SK-N-SH treated with all-trans-retinoic acid at 6 μM for 48 hours (cell line): ENCODE measurements at regions not wholly inside any gene's neighbourhood (a gene's known extent, or its start where the extent isn't known, plus 50 kb on each side); places are given as distances from the start of the nearest gene placed in this dataset.

Experiments used
- ATAC-seq: fragments of 200-7000 bp; cut with Tn5 transposase; 3 replicates; pipeline ENCODE4 v1.9.1; 2020; ENCODE audit warnings: mild to moderate bottlenecking, moderate library complexity
- BACH2 ChIP-seq: fragments of 250-450 bp; sonication (Bioruptor Pico); IDR thresholded peaks from 2 replicates; pipeline ENCODE4 v1.9.0; 2021; ENCODE audit warnings: mild to moderate bottlenecking, borderline replicate concordance
- CSDC2 ChIP-seq: fragments of 250-450 bp; sonication (Bioruptor Pico); IDR thresholded peaks from 2 replicates; pipeline ENCODE4 v1.5.0; 2020; ENCODE audit warnings: mild to moderate bottlenecking, moderate library complexity
- ESRRG ChIP-seq: fragments of 250-450 bp; sonication (Bioruptor Pico); IDR thresholded peaks from 2 replicates; pipeline ENCODE4 v1.6.1; 2021; ENCODE audit warnings: mild to moderate bottlenecking
- GLIS3 ChIP-seq: fragments of 250-450 bp; sonication (Bioruptor Pico); IDR thresholded peaks from 2 replicates; pipeline ENCODE4 v1.5.0; 2020; ENCODE audit warnings: mild to moderate bottlenecking, moderate library complexity
- ISL1 ChIP-seq: fragments of 250-450 bp; sonication (Bioruptor Pico); IDR thresholded peaks from 2 replicates; pipeline ENCODE4 v2.1.2; 2022; ENCODE audit warnings: mild to moderate bottlenecking, moderate library complexity
- OSR1 ChIP-seq: fragments of 250-450 bp; sonication (Bioruptor Pico); IDR thresholded peaks from 2 replicates; pipeline ENCODE4 v1.8.0; 2022; ENCODE audit warnings: moderate library complexity, mild to moderate bottlenecking, inconsistent platforms
- PPARA ChIP-seq: fragments of 250-450 bp; sonication (Bioruptor Pico); IDR thresholded peaks from 2 replicates; pipeline ENCODE4 v1.5.0; 2020; ENCODE audit warnings: mild to moderate bottlenecking, borderline replicate concordance
- RARB ChIP-seq: fragments of 250-450 bp; sonication (Bioruptor Pico); IDR thresholded peaks from 2 replicates; pipeline ENCODE4 v1.8.0; 2021; ENCODE audit warnings: mild to moderate bottlenecking, moderate library complexity
- SNAI2 ChIP-seq: fragments of 250-450 bp; sonication (Bioruptor Pico); IDR thresholded peaks from 2 replicates; pipeline ENCODE4 v1.5.0; 2020; ENCODE audit warnings: mild to moderate bottlenecking, moderate library complexity
- TCF4 ChIP-seq: fragments of 250-450 bp; sonication (Bioruptor Pico); IDR thresholded peaks from 2 replicates; pipeline ENCODE4 v1.8.0; 2021; ENCODE audit warnings: mild to moderate bottlenecking, moderate library complexity, borderline replicate concordance
- TOX ChIP-seq: fragments of 250-450 bp; sonication (Bioruptor Pico); IDR thresholded peaks from 2 replicates; pipeline ENCODE4 v1.8.0; 2021; ENCODE audit warnings: mild to moderate bottlenecking, moderate library complexity, borderline replicate concordance
- TSHZ2 ChIP-seq: fragments of 250-450 bp; sonication (Bioruptor Pico); IDR thresholded peaks from 2 replicates; pipeline ENCODE4 v1.5.0; 2020; ENCODE audit warnings: mild to moderate bottlenecking, moderate library complexity
- ZC3H10 ChIP-seq: fragments of 250-450 bp; sonication (Bioruptor Pico); IDR thresholded peaks from 2 replicates; pipeline ENCODE4 v1.5.1; 2021; ENCODE audit warnings: mild to moderate bottlenecking, moderate library complexity
- ZFP3 ChIP-seq: fragments of 250-450 bp; sonication (Bioruptor Pico); IDR thresholded peaks from 2 replicates; pipeline ENCODE4 v1.5.0; 2020; ENCODE audit warnings: mild to moderate bottlenecking, moderate library complexity
- ZFP30 ChIP-seq: fragments of 450-650 bp; formaldehyde crosslinking; IDR thresholded peaks from 2 replicates; pipeline ENCODE4 v1.5.0; 2022; ENCODE audit warnings: mild to moderate bottlenecking, moderate library complexity
- ZNF565 ChIP-seq: fragments of 450-650 bp; formaldehyde crosslinking; conservative IDR thresholded peaks from 2 replicates; pipeline ENCODE4 v1.5.0; 2020; ENCODE audit warnings: low read depth, mild to moderate bottlenecking, moderate library complexity
- ZNF8 ChIP-seq: fragments of 450-650 bp; formaldehyde crosslinking; IDR thresholded peaks from 2 replicates; pipeline ENCODE4 v1.5.0; 2020; ENCODE audit warnings: mild to moderate bottlenecking, moderate library complexity
- TF ChIP-seq, protein P1 (sequence below): fragments of 250-450 bp; sonication (Bioruptor Pico); IDR thresholded peaks from 2 replicates; pipeline ENCODE4 v1.8.0; 2021; ENCODE audit warnings: low read depth, mild to moderate bottlenecking, moderate library complexity, borderline replicate concordance
- TF ChIP-seq, protein P2 (sequence below): fragments of 250-450 bp; sonication (Bioruptor Pico); IDR thresholded peaks from 2 replicates; pipeline ENCODE4 v1.5.1; 2021; ENCODE audit warnings: mild to moderate bottlenecking, moderate library complexity
- TF ChIP-seq, protein P3 (sequence below): fragments of 250-450 bp; sonication (Bioruptor Pico); IDR thresholded peaks from 2 replicates; pipeline ENCODE4 v1.5.1; 2020; ENCODE audit warnings: low read depth, mild to moderate bottlenecking, moderate library complexity
- TF ChIP-seq, protein P4 (sequence below): fragments of 250-450 bp; sonication (Bioruptor Pico); IDR thresholded peaks from 2 replicates; pipeline ENCODE4 v1.8.0; 2020; ENCODE audit warnings: mild to moderate bottlenecking, moderate library complexity, borderline replicate concordance

- no peak for TF ChIP-seq GLIS3 (CRISPR knock-in tag)
- TF ChIP-seq ZNF8, result no peak
- TF ChIP-seq, all 23 proteins: peak for 0
These were observed 201.0 kb upstream of the RTL1 start (continued) for GRCh38 chr14:101104485-101104884.

DNA sequence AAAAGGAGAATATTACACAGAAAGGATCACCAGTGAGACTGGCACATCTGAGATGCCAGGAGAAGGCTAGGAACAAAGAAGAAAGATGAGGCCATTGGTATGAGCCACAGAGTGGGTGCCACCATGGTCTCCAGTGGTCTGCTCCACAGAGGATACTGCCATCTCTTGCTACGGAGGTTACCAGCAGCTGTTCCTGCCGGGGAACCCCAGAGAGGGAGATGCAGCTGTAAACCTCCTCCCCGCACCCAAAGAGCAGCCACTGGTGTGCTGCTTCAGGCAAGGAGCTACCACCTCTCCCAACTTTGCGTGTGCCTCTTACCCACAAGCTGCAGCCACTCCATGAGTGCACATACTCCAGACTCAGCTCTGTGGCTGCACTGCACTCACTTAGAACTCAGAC, 201.5 kb upstream of the RTL1 start:
- ATAC-seq, result no peak
- TF ChIP-seq TCF4 (CRISPR knock-in tag) (no peak), SNAI2 (CRISPR knock-in tag) (no peak), GLIS3 (CRISPR knock-in tag) (no peak), ZFP3 (CRISPR knock-in tag) (no peak), RARB (CRISPR knock-in tag) (no peak), TOX (CRISPR knock-in tag) (no peak), PPARA (no peak), BACH2 (CRISPR knock-in tag) (no peak), CSDC2 (CRISPR knock-in tag) (no peak), ISL1 (CRISPR knock-in tag) (no peak), ZNF565 (CRISPR knock-in tag) (no peak), OSR1 (CRISPR knock-in tag) (no peak), TSHZ2 (CRISPR knock-in tag) (no peak), ZFP30 (CRISPR knock-in tag) (no peak)
- TF ChIP-seq, protein P1, sequence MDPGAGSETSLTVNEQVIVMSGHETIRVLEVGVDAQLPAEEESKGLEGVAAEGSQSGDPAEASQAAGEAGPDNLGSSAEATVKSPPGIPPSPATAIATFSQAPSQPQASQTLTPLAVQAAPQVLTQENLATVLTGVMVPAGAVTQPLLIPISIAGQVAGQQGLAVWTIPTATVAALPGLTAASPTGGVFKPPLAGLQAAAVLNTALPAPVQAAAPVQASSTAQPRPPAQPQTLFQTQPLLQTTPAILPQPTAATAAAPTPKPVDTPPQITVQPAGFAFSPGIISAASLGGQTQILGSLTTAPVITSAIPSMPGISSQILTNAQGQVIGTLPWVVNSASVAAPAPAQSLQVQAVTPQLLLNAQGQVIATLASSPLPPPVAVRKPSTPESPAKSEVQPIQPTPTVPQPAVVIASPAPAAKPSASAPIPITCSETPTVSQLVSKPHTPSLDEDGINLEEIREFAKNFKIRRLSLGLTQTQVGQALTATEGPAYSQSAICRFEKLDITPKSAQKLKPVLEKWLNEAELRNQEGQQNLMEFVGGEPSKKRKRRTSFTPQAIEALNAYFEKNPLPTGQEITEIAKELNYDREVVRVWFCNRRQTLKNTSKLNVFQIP (CRISPR knock-in tag), result no peak
- TF ChIP-seq, protein P2, sequence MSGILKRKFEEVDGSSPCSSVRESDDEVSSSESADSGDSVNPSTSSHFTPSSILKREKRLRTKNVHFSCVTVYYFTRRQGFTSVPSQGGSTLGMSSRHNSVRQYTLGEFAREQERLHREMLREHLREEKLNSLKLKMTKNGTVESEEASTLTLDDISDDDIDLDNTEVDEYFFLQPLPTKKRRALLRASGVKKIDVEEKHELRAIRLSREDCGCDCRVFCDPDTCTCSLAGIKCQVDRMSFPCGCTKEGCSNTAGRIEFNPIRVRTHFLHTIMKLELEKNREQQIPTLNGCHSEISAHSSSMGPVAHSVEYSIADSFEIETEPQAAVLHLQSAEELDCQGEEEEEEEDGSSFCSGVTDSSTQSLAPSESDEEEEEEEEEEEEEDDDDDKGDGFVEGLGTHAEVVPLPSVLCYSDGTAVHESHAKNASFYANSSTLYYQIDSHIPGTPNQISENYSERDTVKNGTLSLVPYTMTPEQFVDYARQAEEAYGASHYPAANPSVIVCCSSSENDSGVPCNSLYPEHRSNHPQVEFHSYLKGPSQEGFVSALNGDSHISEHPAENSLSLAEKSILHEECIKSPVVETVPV (CRISPR knock-in tag), result no peak
- TF ChIP-seq, protein P3, sequence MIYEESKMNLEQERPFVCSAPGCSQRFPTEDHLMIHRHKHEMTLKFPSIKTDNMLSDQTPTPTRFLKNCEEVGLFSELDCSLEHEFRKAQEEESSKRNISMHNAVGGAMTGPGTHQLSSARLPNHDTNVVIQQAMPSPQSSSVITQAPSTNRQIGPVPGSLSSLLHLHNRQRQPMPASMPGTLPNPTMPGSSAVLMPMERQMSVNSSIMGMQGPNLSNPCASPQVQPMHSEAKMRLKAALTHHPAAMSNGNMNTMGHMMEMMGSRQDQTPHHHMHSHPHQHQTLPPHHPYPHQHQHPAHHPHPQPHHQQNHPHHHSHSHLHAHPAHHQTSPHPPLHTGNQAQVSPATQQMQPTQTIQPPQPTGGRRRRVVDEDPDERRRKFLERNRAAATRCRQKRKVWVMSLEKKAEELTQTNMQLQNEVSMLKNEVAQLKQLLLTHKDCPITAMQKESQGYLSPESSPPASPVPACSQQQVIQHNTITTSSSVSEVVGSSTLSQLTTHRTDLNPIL, result no peak
- TF ChIP-seq, all 23 proteins: peak for 0

DNA sequence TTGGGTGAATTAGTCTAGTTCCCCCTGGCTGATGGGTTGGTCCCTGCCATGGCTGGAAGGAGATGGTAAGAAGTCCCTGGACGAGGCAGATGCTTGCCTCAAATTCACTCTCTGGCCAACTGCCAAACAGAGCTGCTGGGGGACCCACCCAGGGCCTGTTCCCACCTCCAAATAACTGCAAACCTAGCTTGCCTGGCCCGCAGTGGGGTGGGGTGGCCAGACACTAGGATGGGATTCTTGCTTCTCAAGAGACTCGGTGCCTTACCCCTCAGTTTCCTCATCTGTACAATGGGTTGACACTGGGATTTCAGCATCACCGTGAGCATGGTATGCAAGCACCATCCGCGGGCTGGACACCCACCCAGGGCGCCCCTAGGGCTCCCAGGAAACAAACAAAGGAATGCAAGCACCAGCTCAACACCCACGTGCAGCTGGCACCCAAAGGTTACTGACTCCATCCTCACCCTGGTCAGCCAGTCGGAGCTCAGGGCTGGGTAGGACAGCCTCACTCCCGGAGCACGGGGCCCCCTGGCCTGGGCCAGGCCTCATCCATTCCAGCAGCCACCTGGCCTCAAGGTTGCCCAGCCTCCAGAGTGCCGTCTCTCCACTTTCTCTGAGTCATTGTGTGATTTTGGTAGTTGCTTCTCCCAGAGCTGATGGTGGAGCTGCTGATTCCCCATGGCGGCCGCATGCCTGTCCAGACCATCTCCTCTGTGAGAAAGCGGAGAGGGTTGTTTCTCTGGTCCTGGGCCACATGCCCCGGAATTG, 205.2 kb upstream of the RTL1 start:
- ATAC-seq, result no peak
- TF ChIP-seq OSR1 (CRISPR knock-in tag), result no peak
- no peak for TF ChIP-seq ESRRG (CRISPR knock-in tag)
- TF ChIP-seq ZFP30 (CRISPR knock-in tag), result no peak
- TF ChIP-seq GLIS3 (CRISPR knock-in tag), result no peak
- TF ChIP-seq TSHZ2 (CRISPR knock-in tag), result no peak
- no peak for TF ChIP-seq ZC3H10 (CRISPR knock-in tag)
- TF ChIP-seq, protein P2 (CRISPR knock-in tag), result no peak
- no peak for TF ChIP-seq PPARA
- TF ChIP-seq, protein P3, result no peak
- no peak for TF ChIP-seq ZNF8
- TF ChIP-seq SNAI2 (CRISPR knock-in tag), result no peak
- TF ChIP-seq, protein P4, sequence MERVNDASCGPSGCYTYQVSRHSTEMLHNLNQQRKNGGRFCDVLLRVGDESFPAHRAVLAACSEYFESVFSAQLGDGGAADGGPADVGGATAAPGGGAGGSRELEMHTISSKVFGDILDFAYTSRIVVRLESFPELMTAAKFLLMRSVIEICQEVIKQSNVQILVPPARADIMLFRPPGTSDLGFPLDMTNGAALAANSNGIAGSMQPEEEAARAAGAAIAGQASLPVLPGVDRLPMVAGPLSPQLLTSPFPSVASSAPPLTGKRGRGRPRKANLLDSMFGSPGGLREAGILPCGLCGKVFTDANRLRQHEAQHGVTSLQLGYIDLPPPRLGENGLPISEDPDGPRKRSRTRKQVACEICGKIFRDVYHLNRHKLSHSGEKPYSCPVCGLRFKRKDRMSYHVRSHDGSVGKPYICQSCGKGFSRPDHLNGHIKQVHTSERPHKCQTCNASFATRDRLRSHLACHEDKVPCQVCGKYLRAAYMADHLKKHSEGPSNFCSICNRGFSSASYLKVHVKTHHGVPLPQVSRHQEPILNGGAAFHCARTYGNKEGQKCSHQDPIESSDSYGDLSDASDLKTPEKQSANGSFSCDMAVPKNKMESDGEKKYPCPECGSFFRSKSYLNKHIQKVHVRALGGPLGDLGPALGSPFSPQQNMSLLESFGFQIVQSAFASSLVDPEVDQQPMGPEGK (CRISPR knock-in tag), result no peak
